SJCRH30 (cell line): ENCODE measurements at regions not wholly inside any gene's neighbourhood (a gene's known extent, or its start where the extent isn't known, plus 50 kb on each side); places are given as distances from the start of the nearest gene placed in this dataset.
"Not testable (repeated sequence)": the region's sequence is repeated elsewhere in the genome, so short reads cannot be mapped to it uniquely, and the experiment has no call there.

Experiments used
- DNase-seq, 2 experiments: peaks; one replicate each; pipeline ENCODE4 v3.0.0-alpha.2; 2015 to 2020
- H3K27ac ChIP-seq: fragments of 250-450 bp; sonication (Bioruptor Pico); 2 replicates; pipeline ENCODE4 v1.5.1; 2020; ENCODE audit warnings: mild to moderate bottlenecking, moderate library complexity
- H3K27me3 ChIP-seq: fragments of 250-450 bp; sonication (Bioruptor Pico); 2 replicates; pipeline ENCODE4 v1.5.1; 2020; ENCODE audit warnings: mild to moderate bottlenecking, moderate library complexity
- H3K36me3 ChIP-seq: fragments of 250-450 bp; sonication (Bioruptor Pico); 2 replicates; pipeline ENCODE4 v1.5.1; 2020; ENCODE audit warnings: mild to moderate bottlenecking, moderate library complexity
- H3K4me1 ChIP-seq: fragments of 250-450 bp; sonication (Bioruptor Pico); 2 replicates; pipeline ENCODE4 v1.5.1; 2020; ENCODE audit warnings: mild to moderate bottlenecking, moderate library complexity
- H3K4me3 ChIP-seq: fragments of 250-450 bp; sonication (Bioruptor Pico); 2 replicates; pipeline ENCODE4 v1.5.1; 2020; ENCODE audit warnings: mild to moderate bottlenecking, moderate library complexity
- H3K9me3 ChIP-seq: fragments of 250-450 bp; sonication (Bioruptor Pico); replicated peaks from 2 replicates; pipeline ENCODE4 v1.5.1; 2020; ENCODE audit warnings: mild to moderate bottlenecking, moderate library complexity

DNA sequence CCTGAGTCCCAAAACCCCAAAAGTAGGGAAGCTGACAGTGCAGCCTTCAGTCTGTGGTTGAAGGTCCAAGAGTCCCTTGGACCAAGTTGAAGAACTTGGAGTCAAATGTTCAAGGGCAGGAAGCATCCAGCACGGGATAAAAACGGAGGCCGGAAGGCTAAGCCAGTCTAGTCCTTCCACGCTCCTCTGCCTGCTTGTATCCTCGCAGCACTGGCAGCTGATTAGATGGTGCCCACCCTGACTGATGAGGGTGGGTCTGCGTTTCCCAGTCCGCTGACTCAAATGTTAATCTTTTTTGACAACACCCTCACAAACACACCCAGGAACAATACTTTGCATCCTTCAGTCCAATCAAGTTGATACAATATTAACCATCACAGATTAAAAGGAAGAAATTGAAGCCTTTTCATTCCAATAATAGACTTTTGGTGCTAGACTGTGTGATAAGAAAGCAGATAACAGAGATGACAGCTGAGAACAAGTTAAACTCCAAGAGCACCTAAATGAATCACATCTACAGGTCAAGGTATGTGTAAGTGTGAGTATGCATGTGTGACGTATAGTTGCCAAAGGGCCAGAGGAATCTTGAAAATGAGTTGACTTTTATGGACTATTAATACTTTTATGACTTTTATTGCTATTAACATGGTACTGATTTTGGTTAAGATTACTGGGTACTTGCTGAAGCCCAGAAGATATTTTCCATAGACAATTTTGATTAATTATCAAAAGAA, 933.5 kb upstream of the SOX9 start:
- H3K4me3 ChIP-seq, result no peak overlapping the region
- H3K27me3 ChIP-seq, result no peaks in the 10 kb centered on the region
- no peaks in the 10 kb centered on the region for H3K4me1 ChIP-seq
- H3K27ac ChIP-seq, result no peak overlapping the region
- H3K9me3 ChIP-seq, result no peaks in the 10 kb centered on the region
- no peak for DNase-seq
- no peaks in the 10 kb centered on the region for H3K36me3 ChIP-seq

- Histone ChIP-seq H3K9me3 (no peaks in the 10 kb centered on the region), H3K36me3 (no peaks in the 10 kb centered on the region), H3K27ac (peak overlapping the region; percentile 29), H3K4me3 (no peak overlapping the region), H3K27me3 (no peaks in the 10 kb centered on the region), H3K4me1 (no peaks in the 10 kb centered on the region)
- DNase-seq, result peak in 1 of 2 experiments; percentile 18
These were observed 931.9 kb upstream of the SOX9 start for GRCh38 chr17:71188811-71189492.

GRCh38 chr17:71189493-71189831, 931.4 kb upstream of the SOX9 start:
- H3K36me3 ChIP-seq, result no peaks in the 10 kb centered on the region
- no peaks in the 10 kb centered on the region for H3K9me3 ChIP-seq
- H3K27me3 ChIP-seq, result no peaks in the 10 kb centered on the region
- no peak overlapping the region for H3K4me3 ChIP-seq
- peak overlapping the region; percentile 29 for H3K27ac ChIP-seq
- no peak for DNase-seq
- no peaks in the 10 kb centered on the region for H3K4me1 ChIP-seq

DNA sequence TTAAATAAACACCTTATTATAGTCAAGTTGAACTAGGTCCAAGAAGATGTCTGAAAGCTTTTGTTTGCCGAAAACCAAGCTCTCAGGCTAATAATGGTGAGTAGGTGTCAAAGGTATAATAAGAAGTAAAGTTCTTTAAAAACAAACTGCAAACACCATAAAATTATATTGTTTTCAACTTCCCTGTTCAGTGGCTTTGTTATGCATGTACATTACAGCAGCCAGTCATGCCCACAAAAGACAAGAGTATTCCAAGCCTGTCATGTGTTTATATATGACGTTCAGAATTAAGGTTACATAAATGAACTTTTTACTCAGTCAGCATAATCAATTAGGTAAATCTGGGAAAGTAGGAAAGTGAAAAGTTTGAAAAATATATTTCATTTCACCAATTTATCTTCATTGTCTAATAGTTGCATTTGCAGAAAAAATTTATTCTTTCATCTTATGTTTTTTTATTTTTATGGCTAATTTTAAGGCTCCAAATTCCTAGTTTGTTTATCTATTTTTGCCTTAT, 928.7 kb upstream of the SOX9 start:
- H3K27ac ChIP-seq, result no peak overlapping the region

GRCh38 chr17:71192848-71193247, 928.0 kb upstream of the SOX9 start:
- no peaks in the 10 kb centered on the region for H3K36me3 ChIP-seq

More for the DNA sequence above, 928.7 kb upstream of the SOX9 start:
- H3K4me3 ChIP-seq, result no peak overlapping the region
- H3K9me3 ChIP-seq, result 0 out of 2 replicates have a peak, but pooled peaks cover 3% of the 10 kb centered on the region
- no peaks in the 10 kb centered on the region for H3K27me3 ChIP-seq
- DNase-seq, result no peak
- H3K36me3 ChIP-seq, result no peaks in the 10 kb centered on the region
- no peaks in the 10 kb centered on the region for H3K4me1 ChIP-seq

GRCh38 chr17:71200597-71200996, 920.2 kb upstream of the SOX9 start:
- H3K36me3 ChIP-seq, result no peaks in the 10 kb centered on the region
- H3K4me1 ChIP-seq, result no peaks in the 10 kb centered on the region
- H3K9me3 ChIP-seq, result 0 out of 2 replicates have a peak, but pooled peaks cover 3% of the 10 kb centered on the region
- no peak overlapping the region for H3K27ac ChIP-seq
- H3K4me3 ChIP-seq, result no peak overlapping the region
- no peaks in the 10 kb centered on the region for H3K27me3 ChIP-seq
- no peak for DNase-seq

More at GRCh38 chr17:71192848-71193247, 928.0 kb upstream of the SOX9 start:
- Histone ChIP-seq H3K27ac (no peak overlapping the region), H3K9me3 (0 out of 2 replicates have a peak, but pooled peaks cover 3% of the 10 kb centered on the region), H3K27me3 (no peaks in the 10 kb centered on the region), H3K4me1 (no peaks in the 10 kb centered on the region), H3K4me3 (no peak overlapping the region)
- DNase-seq, result no peak

DNA sequence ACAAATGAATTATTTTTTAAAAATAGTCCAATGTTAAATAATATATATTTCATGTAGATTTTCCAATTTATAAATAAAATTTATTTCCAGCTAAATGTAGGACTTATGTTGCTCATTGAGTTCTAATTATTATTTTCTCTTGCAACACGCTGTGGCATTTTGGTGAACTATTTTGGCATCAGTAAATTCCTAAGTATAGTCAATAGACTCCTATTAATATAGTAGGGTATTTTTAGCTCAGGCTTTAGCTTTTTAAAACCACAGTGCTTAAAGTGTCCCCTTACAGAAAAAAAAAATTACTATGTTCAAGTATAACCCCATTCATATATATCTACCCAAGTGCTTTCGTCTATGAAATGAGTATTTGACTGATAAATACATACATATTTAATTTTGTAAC, 919.2 kb upstream of the SOX9 start:
- H3K36me3 ChIP-seq, result no peaks in the 10 kb centered on the region
- H3K27me3 ChIP-seq, result no peaks in the 10 kb centered on the region
- H3K4me3 ChIP-seq, result no peak overlapping the region
- no peaks in the 10 kb centered on the region for H3K9me3 ChIP-seq
- H3K4me1 ChIP-seq, result no peaks in the 10 kb centered on the region
- DNase-seq, result no peak
- H3K27ac ChIP-seq, result no peak overlapping the region

GRCh38 chr17:71202449-71202848, 918.4 kb upstream of the SOX9 start:
- Histone ChIP-seq H3K27me3 (no peaks in the 10 kb centered on the region), H3K4me1 (no peaks in the 10 kb centered on the region), H3K9me3 (no peaks in the 10 kb centered on the region), H3K4me3 (no peak overlapping the region), H3K36me3 (no peaks in the 10 kb centered on the region), H3K27ac (no peak overlapping the region)
- DNase-seq, result no peak

DNA sequence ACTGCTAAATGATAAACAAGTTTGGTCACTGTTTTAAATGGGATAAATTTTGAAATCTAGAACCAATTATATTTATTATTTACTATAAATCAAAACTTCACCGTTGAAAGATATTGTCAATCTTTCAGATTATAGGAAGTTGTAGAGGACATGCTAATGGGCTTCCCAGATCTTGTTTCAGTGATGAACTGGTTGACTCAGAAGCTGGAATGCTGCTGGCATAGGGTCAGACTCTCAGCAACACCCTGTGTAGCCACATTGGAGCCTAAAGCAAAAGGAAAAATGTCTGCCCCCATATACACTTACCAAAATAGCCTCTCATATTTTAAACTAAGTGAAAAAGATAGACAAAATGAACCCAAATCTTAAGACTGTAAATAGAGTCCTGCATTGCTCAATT, 916.9 kb upstream of the SOX9 start:
- no peak for DNase-seq
- no peak overlapping the region for H3K27ac ChIP-seq
- no peak overlapping the region for H3K4me3 ChIP-seq
- no peaks in the 10 kb centered on the region for H3K4me1 ChIP-seq
- H3K27me3 ChIP-seq, result no peaks in the 10 kb centered on the region
- H3K36me3 ChIP-seq, result no peaks in the 10 kb centered on the region
- no peaks in the 10 kb centered on the region for H3K9me3 ChIP-seq

- not testable (repeated sequence) for DNase-seq, H3K4me3 ChIP-seq, H3K27me3 ChIP-seq, H3K9me3 ChIP-seq, H3K4me1 ChIP-seq, H3K36me3 ChIP-seq, H3K27ac ChIP-seq
These were observed 914.9 kb upstream of the SOX9 start for GRCh38 chr17:71205951-71206350.

- Histone ChIP-seq H3K9me3 (no peaks in the 10 kb centered on the region), H3K4me1 (no peaks in the 10 kb centered on the region), H3K27me3 (no peaks in the 10 kb centered on the region), H3K27ac (no peak overlapping the region), H3K36me3 (no peaks in the 10 kb centered on the region), H3K4me3 (no peak overlapping the region)
- no peak for DNase-seq
These were observed 912.6 kb upstream of the SOX9 start for GRCh38 chr17:71208111-71208704.

GRCh38 chr17:71213936-71214335, 906.9 kb upstream of the SOX9 start:
- Histone ChIP-seq H3K36me3 (no peaks in the 10 kb centered on the region), H3K4me1 (no peaks in the 10 kb centered on the region), H3K9me3 (no peaks in the 10 kb centered on the region)

GRCh38 chr17:71217769-71218168, 903.1 kb upstream of the SOX9 start:
- Histone ChIP-seq H3K4me1 (no peaks in the 10 kb centered on the region), H3K4me3 (no peak overlapping the region), H3K27me3 (no peaks in the 10 kb centered on the region; the same call in 1 of the 2 replicates), H3K27ac (no peak overlapping the region), H3K36me3 (no peaks in the 10 kb centered on the region), H3K9me3 (no peaks in the 10 kb centered on the region)
- DNase-seq, result no peak

More at GRCh38 chr17:71213936-71214335, 906.9 kb upstream of the SOX9 start:
- no peak for DNase-seq
- H3K27me3 ChIP-seq, result no peaks in the 10 kb centered on the region
- no peak overlapping the region for H3K27ac ChIP-seq
- no peak overlapping the region for H3K4me3 ChIP-seq

GRCh38 chr17:71224824-71225575, 895.8 kb upstream of the SOX9 start:
- Histone ChIP-seq H3K36me3 (no peaks in the 10 kb centered on the region), H3K4me3 (no peak overlapping the region), H3K27ac (no peak overlapping the region), H3K4me1 (no peaks in the 10 kb centered on the region), H3K9me3 (no peaks in the 10 kb centered on the region), H3K27me3 (peaks cover 6% of the 10 kb centered on the region; the same call in 1 of the 2 replicates)
- peak in 1 of 2 experiments; percentile 7 for DNase-seq
